ENCODE measurements at regions not wholly inside any gene's neighbourhood (a gene's known extent, or its start where the extent isn't known, plus 50 kb on each side); places are given as distances from the start of the nearest gene placed in this dataset.

GRCh38 chr10:131549116-131549515, 237.6 kb upstream of the TCERG1L start:
- Histone ChIP-seq H3K36me3 (no peaks in the 10 kb centered on the region), H3K9me3 (no peaks in the 10 kb centered on the region), H3K4me1 (no peaks in the 10 kb centered on the region), H3K27me3 (peaks cover 0 to 3% of the 10 kb centered on the region in 2 donors), H3K27ac (no peak overlapping the region), H3K4me3 (no peak overlapping the region)
- no peak for DNase-seq
- intact Hi-C loops (cut with DNase I; ENCODE audit: low total_unique reads): no loop called here
- no peak for TF ChIP-seq CTCF (IDR thresholded peaks at IDR 0.05)

- TF ChIP-seq CTCF (IDR thresholded peaks at IDR 0.05): no peak
Observed at GRCh38 chr10:131553121-131553520, 241.6 kb upstream of the TCERG1L start.

GRCh38 chr10:131553581-131553980, 242.1 kb upstream of the TCERG1L start:
- H3K27ac ChIP-seq: no peak overlapping the region
- no peaks in the 10 kb centered on the region for H3K36me3 ChIP-seq
- peaks cover 0 to 4% of the 10 kb centered on the region in 2 donors for H3K27me3 ChIP-seq
- H3K4me3 ChIP-seq: no peak overlapping the region
- H3K4me1 ChIP-seq: no peaks in the 10 kb centered on the region
- TF ChIP-seq CTCF (IDR thresholded peaks at IDR 0.05): no peak
- no peaks in the 10 kb centered on the region for H3K9me3 ChIP-seq
- intact Hi-C loops (cut with DNase I; ENCODE audit: low total_unique reads): no loop called here
- DNase-seq: no peak

More at GRCh38 chr10:131553121-131553520, 241.6 kb upstream of the TCERG1L start:
- H3K27ac ChIP-seq: no peak overlapping the region
- H3K27me3 ChIP-seq: peaks cover 0 to 4% of the 10 kb centered on the region in 2 donors
- intact Hi-C loops (cut with DNase I; ENCODE audit: low total_unique reads): no loop called here
- DNase-seq: no peak
- no peaks in the 10 kb centered on the region for H3K9me3 ChIP-seq
- no peak overlapping the region for H3K4me3 ChIP-seq
- no peaks in the 10 kb centered on the region for H3K4me1 ChIP-seq
- no peaks in the 10 kb centered on the region for H3K36me3 ChIP-seq

- no peak overlapping the region for H3K27ac ChIP-seq
- intact Hi-C loops (cut with DNase I; ENCODE audit: low total_unique reads): no loop called here
- no peaks in the 10 kb centered on the region for H3K36me3 ChIP-seq
- H3K4me3 ChIP-seq: no peak overlapping the region
- DNase-seq: peak in 1 of 2 donors; percentile 37
- TF ChIP-seq CTCF (IDR thresholded peaks at IDR 0.05): no peak
- H3K9me3 ChIP-seq: no peaks in the 10 kb centered on the region
- no peaks in the 10 kb centered on the region for H3K4me1 ChIP-seq
- peaks cover 0 to 10% of the 10 kb centered on the region in 2 donors for H3K27me3 ChIP-seq
Observed at GRCh38 chr10:131554821-131555220, 243.3 kb upstream of the TCERG1L start.

GRCh38 chr10:131555406-131555805, 243.9 kb upstream of the TCERG1L start:
- no peak for TF ChIP-seq CTCF (IDR thresholded peaks at IDR 0.05)
- no peak overlapping the region for H3K4me3 ChIP-seq
- H3K27me3 ChIP-seq: peaks cover 0 to 16% of the 10 kb centered on the region in 2 donors
- no peaks in the 10 kb centered on the region for H3K4me1 ChIP-seq
- no peaks in the 10 kb centered on the region for H3K36me3 ChIP-seq
- no peak overlapping the region for H3K27ac ChIP-seq
- peak; percentile 1 to 28 for DNase-seq
- intact Hi-C loops (cut with DNase I; ENCODE audit: low total_unique reads): no loop called here
- H3K9me3 ChIP-seq: no peaks in the 10 kb centered on the region

Measured in tibial artery (tissue), 4 donors.